GM12878 (cell line): ENCODE measurements at regions not wholly inside any gene's neighbourhood (a gene's known extent, or its start where the extent isn't known, plus 50 kb on each side); places are given as distances from the start of the nearest gene placed in this dataset.

Experiments
- ATAC-seq: fragments of 200-7000 bp; cut with Tn5 transposase; 3 replicates; pipeline ENCODE4 v1.9.1; 2020; ENCODE audit warnings: mild to moderate bottlenecking, moderate library complexity
- BruUV-seq: library from RNA; stranded (reverse); fragments of 400-500 nt; replicated peaks from 2 replicates; lab custom pipeline; 2021; lab: Mats Ljungman, UMichigan
- CTCF ChIA-PET: fragments of 300-600 bp; sonication (Branson Sonifier 250); formaldehyde crosslinking; extraction: SDS; loops from one replicate; lab custom pipeline; 2021; ENCODE audit warnings: inconsistent platforms; lab: Yijun Ruan, JAX
- POLR2A ChIA-PET: fragments of 350-600 bp; formaldehyde crosslinking; extraction: SDS; loops from one replicate; lab custom pipeline; 2021; ENCODE audit warnings: inconsistent platforms; lab: Charles Lee
- RAD21 ChIA-PET: fragments of 300-600 bp; sonication (Branson Sonifier 250); formaldehyde crosslinking; loops from one replicate; lab custom pipeline; 2023; ENCODE audit warnings: antibody characterized with exemption; ENCODE audit not compliant: unreplicated experiment; lab: Charles Lee
- SMC1A ChIA-PET: fragments of 300-600 bp; sonication (Branson Sonifier 250); formaldehyde crosslinking; loops from one replicate; lab custom pipeline; 2023; ENCODE audit not compliant: unreplicated experiment, uncharacterized antibody; lab: Charles Lee
- DNase-seq: peaks from one replicate; pipeline ENCODE4 v3.0.0-alpha.2; 2011; ENCODE audit warnings: low read depth, low spot score
- FAIRE-seq: peaks from 3 replicates; lab custom pipeline; 2011; peaks lifted over from hg19 to GRCh38; lab: Jason Lieb, UNC
- H2AFZ ChIP-seq: 2 replicates; pipeline ENCODE4 v1.6.0; 2011; ENCODE audit warnings: low read depth, low read length, control low read depth; ENCODE audit not compliant: control insufficient read depth
- H3K27ac ChIP-seq: 2 replicates; pipeline ENCODE4 v1.5.1; 2011; ENCODE audit warnings: control low read depth; ENCODE audit not compliant: control insufficient read depth, insufficient read depth
- H3K27me3 ChIP-seq, 2 experiments: replicated peaks in 1 of 2; 2 replicates each; pipeline versions ENCODE4 v1.6.0 to v1.6.1; 2011; ENCODE audit warnings: low read length in 1 of 2; ENCODE audit not compliant: control insufficient read depth in 2 of 2, insufficient read depth in 2 of 2
- H3K36me3 ChIP-seq, 2 experiments: 2 replicates each; pipeline ENCODE4 v1.5.1; 2011; ENCODE audit warnings: low read length in 1 of 2; ENCODE audit not compliant: control insufficient read depth in 2 of 2, insufficient read depth in 2 of 2
- H3K4me1 ChIP-seq: 2 replicates; pipeline ENCODE4 v1.6.1; 2011; ENCODE audit warnings: mild to moderate bottlenecking, low read length, moderate library complexity, mixed read lengths; ENCODE audit not compliant: control insufficient read depth, insufficient read depth
- H3K4me2 ChIP-seq: 2 replicates; pipeline ENCODE4 v1.6.0; 2011; ENCODE audit warnings: control low read depth; ENCODE audit not compliant: control insufficient read depth, insufficient read depth
- H3K4me3 ChIP-seq: fragments of 200-600 bp; sonication (generic); 2 replicates; pipeline ENCODE4 v1.5.1; 2016
- H3K79me2 ChIP-seq: 2 replicates; pipeline ENCODE4 v1.6.0; 2011; ENCODE audit warnings: low read length; ENCODE audit not compliant: control insufficient read depth, insufficient read depth
- H3K9ac ChIP-seq: 2 replicates; pipeline ENCODE4 v1.8.0; 2011; ENCODE audit warnings: low read length, control low read depth, mixed read lengths; ENCODE audit not compliant: control insufficient read depth, insufficient read depth
- H3K9me3 ChIP-seq: replicated peaks from 3 replicates; pipeline ENCODE4 v1.5.1; 2011; ENCODE audit warnings: mild to moderate bottlenecking, low read length; ENCODE audit not compliant: control insufficient read depth, insufficient read depth
- H4K20me1 ChIP-seq: 2 replicates; pipeline ENCODE4 v1.6.0; 2011; ENCODE audit not compliant: control insufficient read depth, insufficient read depth
- CREM ChIP-seq: IDR thresholded peaks from 2 replicates; pipeline ENCODE4 v1.6.1; 2014; ENCODE audit warnings: antibody characterized with exemption, low read depth
- FOS ChIP-seq: IDR thresholded peaks from 3 replicates; pipeline ENCODE4 v1.6.1; 2011; ENCODE audit warnings: borderline replicate concordance; ENCODE audit not compliant: insufficient read length; ENCODE audit errors: extremely low read depth
- JUNB ChIP-seq: IDR thresholded peaks from 2 replicates; pipeline ENCODE4 v1.6.1; 2016; ENCODE audit warnings: antibody characterized with exemption, mild to moderate bottlenecking
- NFYB ChIP-seq: IDR thresholded peaks from 2 replicates; pipeline ENCODE4 v1.6.1; 2011; ENCODE audit warnings: low read depth, mild to moderate bottlenecking, low read length, improper control_type of control experiment, moderate library complexity; ENCODE audit not compliant: insufficient read depth
- NR2C2 ChIP-seq: IDR thresholded peaks from 2 replicates; pipeline ENCODE4 v1.6.1; 2011; ENCODE audit warnings: borderline replicate concordance, low read depth; ENCODE audit not compliant: control insufficient read depth, insufficient read length
- RELB ChIP-seq: fragments of 450-650 bp; IDR thresholded peaks from 2 replicates; pipeline ENCODE4 v1.6.1; 2017; ENCODE audit warnings: low read depth, mild to moderate bottlenecking, moderate library complexity
- SMAD5 ChIP-seq: IDR thresholded peaks from 2 replicates; pipeline ENCODE4 v1.6.1; 2016; ENCODE audit warnings: antibody characterized with exemption, low read depth
- ZZZ3 ChIP-seq: IDR thresholded peaks from 2 replicates; pipeline ENCODE4 v1.6.1; 2011; ENCODE audit warnings: low read depth; ENCODE audit not compliant: control insufficient read depth, insufficient read length
- WGBS: methylation state at CpG from one replicate; pipeline ENCODE4 v1.1.6; 2016; ENCODE audit warnings: low lambda C conversion rate; ENCODE audit not compliant: insufficient replicate concordance, insufficient coverage; ENCODE audit errors: missing lambda C conversion rate; 5-methylcytosine and 5-hydroxymethylcytosine counted together
- in situ Hi-C: fragments of 300-500 bp; cut with MboI; formaldehyde crosslinking; loops from 9 replicates; pipeline ENCODE4 v1.14.3; 2018; ENCODE audit warnings: mixed read lengths
- intact Hi-C: fragments of 100-400 bp; cut with micrococcal nuclease; formaldehyde crosslinking; loops from one replicate; pipeline ENCODE4 v1.14.2; 2022; ENCODE audit not compliant: unreplicated experiment
- TF ChIP-seq, protein P1 (sequence below): fragments of 450-650 bp; formaldehyde crosslinking; IDR thresholded peaks from 2 replicates; pipeline ENCODE4 v1.4.0; 2022; ENCODE audit warnings: mild to moderate bottlenecking, moderate library complexity

DNA sequence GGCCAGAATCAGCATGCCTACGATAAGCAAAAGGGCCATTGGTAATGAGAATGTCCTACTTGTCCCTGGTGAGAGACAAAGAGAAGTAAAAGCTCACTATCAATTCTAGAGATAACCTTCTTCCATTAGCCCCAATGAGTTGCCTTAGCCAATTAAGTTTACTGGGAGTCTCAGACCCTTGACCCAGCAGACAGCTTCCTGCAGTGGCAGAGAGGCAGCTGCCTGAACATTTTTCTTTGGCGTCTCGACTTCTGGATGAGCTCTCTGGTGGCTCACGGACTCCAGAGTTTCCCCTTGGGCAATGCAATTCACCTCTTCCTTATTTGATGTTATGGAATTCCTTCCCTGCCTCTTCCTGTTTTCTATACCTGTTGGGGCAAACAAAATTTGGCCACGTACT, 1034.4 kb downstream of the NAALADL2 start (continued):
- TF ChIP-seq, protein P1, sequence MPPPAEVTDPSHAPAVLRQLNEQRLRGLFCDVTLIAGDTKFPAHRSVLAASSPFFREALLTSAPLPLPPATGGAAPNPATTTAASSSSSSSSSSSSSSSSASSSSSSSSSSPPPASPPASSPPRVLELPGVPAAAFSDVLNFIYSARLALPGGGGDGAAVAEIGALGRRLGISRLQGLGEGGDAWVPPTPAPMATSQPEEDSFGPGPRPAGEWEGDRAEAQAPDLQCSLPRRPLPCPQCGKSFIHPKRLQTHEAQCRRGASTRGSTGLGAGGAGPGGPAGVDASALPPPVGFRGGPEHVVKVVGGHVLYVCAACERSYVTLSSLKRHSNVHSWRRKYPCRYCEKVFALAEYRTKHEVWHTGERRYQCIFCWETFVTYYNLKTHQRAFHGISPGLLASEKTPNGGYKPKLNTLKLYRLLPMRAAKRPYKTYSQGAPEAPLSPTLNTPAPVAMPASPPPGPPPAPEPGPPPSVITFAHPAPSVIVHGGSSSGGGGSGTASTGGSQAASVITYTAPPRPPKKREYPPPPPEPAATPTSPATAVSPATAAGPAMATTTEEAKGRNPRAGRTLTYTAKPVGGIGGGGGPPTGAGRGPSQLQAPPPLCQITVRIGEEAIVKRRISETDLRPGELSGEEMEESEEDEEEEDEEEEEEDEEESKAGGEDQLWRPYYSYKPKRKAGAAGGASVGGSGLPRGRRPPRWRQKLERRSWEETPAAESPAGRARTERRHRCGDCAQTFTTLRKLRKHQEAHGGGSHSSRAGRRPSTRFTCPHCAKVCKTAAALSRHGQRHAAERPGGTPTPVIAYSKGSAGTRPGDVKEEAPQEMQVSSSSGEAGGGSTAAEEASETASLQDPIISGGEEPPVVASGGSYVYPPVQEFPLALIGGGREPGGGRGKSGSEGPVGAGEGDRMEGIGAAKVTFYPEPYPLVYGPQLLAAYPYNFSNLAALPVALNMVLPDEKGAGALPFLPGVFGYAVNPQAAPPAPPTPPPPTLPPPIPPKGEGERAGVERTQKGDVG, result no peak
- TF ChIP-seq ZZZ3 (no peak), CREM (no peak), FOS (no peak)

- FAIRE-seq, result no peak
Observed at GRCh38 chr3:175890066-175890465, 1030.9 kb downstream of the NAALADL2 start.

More at GRCh38 chr3:175890066-175890465, 1030.9 kb downstream of the NAALADL2 start:
- no peak overlapping the region for H2AFZ ChIP-seq
- no peaks in the 10 kb centered on the region for H3K27me3 ChIP-seq
- DNase-seq (no peak), ATAC-seq (no peak)
- H3K27ac ChIP-seq, result no peak overlapping the region
- BruUV-seq, result no TSS peak
- H3K4me1 ChIP-seq, result no peaks in the 10 kb centered on the region
- H3K79me2 ChIP-seq, result no peaks in the 10 kb centered on the region
- ChIA-PET RAD21 (interaction anchor here (0.7 kb wide), 1 partner anchor 14 kb away, joined by 3 read pairs; no protein-coding TSS in a partner anchor), POLR2A (no interaction called here), SMC1A (no interaction called here), CTCF (no interaction called here)
- H3K36me3 ChIP-seq, result no peaks in the 10 kb centered on the region
- WGBS, result 16% methylated on average over 4 of the region's 4 CpGs
- H4K20me1 ChIP-seq, result no peaks in the 10 kb centered on the region
- intact Hi-C loops, result no loop called here
- H3K4me2 ChIP-seq, result no peak overlapping the region
- no peaks in the 10 kb centered on the region for H3K9me3 ChIP-seq
- TF ChIP-seq SMAD5 (no peak), JUNB (no peak), NR2C2 (no peak), NFYB (no peak), RELB (no peak)
- H3K9ac ChIP-seq, result no peak overlapping the region
- H3K4me3 ChIP-seq, result no peak overlapping the region
- in situ Hi-C loops, result no loop called here
